ENCODE measurements at regions not wholly inside any gene's neighbourhood (a gene's known extent, or its start where the extent isn't known, plus 50 kb on each side); places are given as distances from the start of the nearest gene placed in this dataset.

DNA sequence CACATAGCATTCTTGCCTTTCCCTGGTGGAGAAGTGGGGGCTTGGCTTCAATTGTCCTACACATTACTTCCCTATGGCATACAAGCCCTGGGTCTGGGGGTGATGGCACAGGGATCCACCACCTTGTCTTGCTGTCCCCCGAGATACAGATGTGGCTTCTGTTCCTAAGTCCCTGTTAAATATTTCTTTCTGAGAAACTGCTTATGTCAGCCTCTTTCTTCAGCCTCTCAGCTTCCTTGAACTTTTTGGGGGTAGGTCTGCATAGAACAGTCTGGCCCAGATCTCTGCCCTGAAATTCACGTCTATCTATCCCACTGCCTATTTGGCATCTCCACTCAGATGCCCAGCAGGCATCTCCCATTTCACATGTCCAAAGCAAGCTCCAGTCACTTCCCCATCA lies 177.4 kb downstream of the SCP2D1 start:
- peaks cover 3% of the 10 kb centered on the region for H3K4me1 ChIP-seq (ENCODE audit: control insufficient read depth, low read depth, low read length)
- no peak for DNase-seq
- no peak overlapping the region for H4K8ac ChIP-seq (ENCODE audit: low read depth, low read length)
- H3K23ac ChIP-seq (ENCODE audit: low read length), result no peak overlapping the region
- H3K18ac ChIP-seq (ENCODE audit: low read length), result no peak overlapping the region
- no peak overlapping the region for H2AK5ac ChIP-seq (ENCODE audit: low read length)
- H4K5ac ChIP-seq (ENCODE audit: low read length), result no peak overlapping the region
- no peaks in the 10 kb centered on the region for H3K79me2 ChIP-seq (ENCODE audit: control insufficient read depth, insufficient read depth, low read length)
- WGBS (ENCODE audit: extremely low coverage, insufficient coverage, low lambda C conversion rate), result no CpG with 5 or more reads among the region's 2 CpGs
- no peak overlapping the region for H2BK15ac ChIP-seq (replicated peaks; ENCODE audit: low read depth)
- no peaks in the 10 kb centered on the region for H3K79me1 ChIP-seq (ENCODE audit: low read length)
- H3K9ac ChIP-seq (ENCODE audit: low read length), result no peak overlapping the region
- H3K27me3 ChIP-seq (ENCODE audit: insufficient read depth, low read length, poor library complexity), result no peaks in the 10 kb centered on the region
- no peak overlapping the region for H3K4me3 ChIP-seq (ENCODE audit: low read length)
- no peaks in the 10 kb centered on the region for H3K36me3 ChIP-seq (ENCODE audit: control insufficient read depth, insufficient read depth, low read length)
- H3K56ac ChIP-seq (ENCODE audit: low read length), result no peak overlapping the region
- no peak overlapping the region for H2BK5ac ChIP-seq (ENCODE audit: low read length)
- H2BK120ac ChIP-seq (ENCODE audit: low read depth, low read length), result no peak overlapping the region
- H3K4ac ChIP-seq (ENCODE audit: low read depth, low read length), result no peak overlapping the region
- H3K27ac ChIP-seq (ENCODE audit: low read depth, low read length), result no peak overlapping the region
- no peak overlapping the region for H3K4me2 ChIP-seq (ENCODE audit: low read length)

GRCh38 chr20:18992418-18992817 lies 178.8 kb downstream of the SCP2D1 start:
- Histone ChIP-seq H3K23ac (ENCODE audit: low read length) (no peak overlapping the region), H3K4me2 (ENCODE audit: low read length) (no peak overlapping the region), H3K36me3 (ENCODE audit: control insufficient read depth, insufficient read depth, low read length) (no peaks in the 10 kb centered on the region), H3K27ac (ENCODE audit: low read depth, low read length) (no peak overlapping the region), H4K5ac (ENCODE audit: low read length) (no peak overlapping the region), H3K56ac (ENCODE audit: low read length) (no peak overlapping the region), H2AK5ac (ENCODE audit: low read length) (no peak overlapping the region), H3K27me3 (ENCODE audit: insufficient read depth, low read length, poor library complexity) (no peaks in the 10 kb centered on the region), H3K79me2 (ENCODE audit: control insufficient read depth, insufficient read depth, low read length) (no peaks in the 10 kb centered on the region), H2BK15ac (replicated peaks; ENCODE audit: low read depth) (no peak overlapping the region), H3K4me3 (ENCODE audit: low read length) (no peak overlapping the region), H2BK120ac (ENCODE audit: low read depth, low read length) (no peak overlapping the region), H3K79me1 (ENCODE audit: low read length) (no peaks in the 10 kb centered on the region), H2BK5ac (ENCODE audit: low read length) (no peak overlapping the region), H4K8ac (ENCODE audit: low read depth, low read length) (no peak overlapping the region), H3K9ac (ENCODE audit: low read length) (no peak overlapping the region), H3K18ac (ENCODE audit: low read length) (no peak overlapping the region), H3K4me1 (ENCODE audit: control insufficient read depth, low read depth, low read length) (peaks cover 3% of the 10 kb centered on the region), H3K4ac (ENCODE audit: low read depth, low read length) (no peak overlapping the region)
- WGBS (ENCODE audit: extremely low coverage, insufficient coverage, low lambda C conversion rate), result no CpG with 5 or more reads among the region's 1 CpG
- no peak for DNase-seq

DNA sequence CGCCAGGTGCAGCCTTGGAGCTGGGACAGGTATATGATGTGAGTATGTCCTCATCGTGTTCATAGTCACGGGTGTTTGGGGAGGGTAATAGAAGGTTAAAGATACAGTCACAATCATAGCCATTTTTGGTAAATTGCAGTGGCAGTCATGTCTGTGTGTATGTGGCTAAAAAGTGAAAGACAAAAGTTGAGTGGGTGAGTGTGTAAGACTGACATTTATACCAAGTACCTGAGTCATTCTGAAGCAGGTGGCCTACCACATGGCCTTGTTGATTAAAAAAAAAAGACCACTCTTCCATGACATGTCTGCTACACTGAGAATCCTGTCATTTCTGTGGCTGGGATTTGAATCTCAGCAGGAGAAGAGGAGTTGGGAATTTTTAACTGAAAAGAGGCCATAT lies 181.9 kb downstream of the SCP2D1 start:
- WGBS (ENCODE audit: extremely low coverage, insufficient coverage, low lambda C conversion rate), result no CpG with 5 or more reads among the region's 3 CpGs
- DNase-seq, result no peak
- H3K4me3 ChIP-seq (ENCODE audit: low read length), result no peak overlapping the region
- H3K4me1 ChIP-seq (ENCODE audit: control insufficient read depth, low read depth, low read length), result no peaks in the 10 kb centered on the region
- no peaks in the 10 kb centered on the region for H3K79me1 ChIP-seq (ENCODE audit: low read length)
- no peak overlapping the region for H2BK5ac ChIP-seq (ENCODE audit: low read length)
- H4K5ac ChIP-seq (ENCODE audit: low read length), result no peak overlapping the region
- no peak overlapping the region for H3K56ac ChIP-seq (ENCODE audit: low read length)
- no peak overlapping the region for H3K23ac ChIP-seq (ENCODE audit: low read length)
- H4K8ac ChIP-seq (ENCODE audit: low read depth, low read length), result no peak overlapping the region
- no peak overlapping the region for H3K27ac ChIP-seq (ENCODE audit: low read depth, low read length)
- no peak overlapping the region for H3K4me2 ChIP-seq (ENCODE audit: low read length)
- no peak overlapping the region for H3K4ac ChIP-seq (ENCODE audit: low read depth, low read length)
- no peak overlapping the region for H2BK120ac ChIP-seq (ENCODE audit: low read depth, low read length)
- H3K18ac ChIP-seq (ENCODE audit: low read length), result no peak overlapping the region
- no peaks in the 10 kb centered on the region for H3K36me3 ChIP-seq (ENCODE audit: control insufficient read depth, insufficient read depth, low read length)
- H3K9ac ChIP-seq (ENCODE audit: low read length), result no peak overlapping the region
- no peak overlapping the region for H2BK15ac ChIP-seq (replicated peaks; ENCODE audit: low read depth)
- H3K27me3 ChIP-seq (ENCODE audit: insufficient read depth, low read length, poor library complexity), result no peaks in the 10 kb centered on the region
- H2AK5ac ChIP-seq (ENCODE audit: low read length), result no peak overlapping the region
- no peaks in the 10 kb centered on the region for H3K79me2 ChIP-seq (ENCODE audit: control insufficient read depth, insufficient read depth, low read length)

DNA sequence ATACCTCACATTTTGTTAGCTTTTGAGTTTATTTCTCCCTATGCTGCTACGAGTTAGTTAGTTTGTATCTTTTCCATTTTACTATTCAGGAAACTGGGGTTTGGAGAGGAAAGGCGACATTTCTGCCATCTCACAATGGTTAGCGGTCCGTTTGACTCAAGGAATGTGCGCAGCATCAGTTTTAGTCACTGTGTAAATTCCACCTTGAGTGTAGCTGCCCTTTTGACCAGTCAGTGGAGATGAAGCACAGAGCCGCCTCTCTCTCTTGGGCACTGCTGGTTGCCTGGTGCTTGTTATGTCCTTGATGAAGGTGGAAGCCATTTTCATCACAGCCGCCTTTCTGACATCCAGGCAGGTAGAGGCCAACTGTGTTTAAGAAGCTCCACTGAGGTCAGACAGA lies 185.5 kb downstream of the SCP2D1 start:
- Histone ChIP-seq H3K27ac (ENCODE audit: low read depth, low read length) (no peak overlapping the region), H2BK120ac (ENCODE audit: low read depth, low read length) (no peak overlapping the region), H3K4me2 (ENCODE audit: low read length) (no peak overlapping the region), H3K56ac (ENCODE audit: low read length) (no peak overlapping the region), H3K18ac (ENCODE audit: low read length) (no peak overlapping the region), H3K79me2 (ENCODE audit: control insufficient read depth, insufficient read depth, low read length) (no peaks in the 10 kb centered on the region), H3K4me3 (ENCODE audit: low read length) (no peak overlapping the region), H4K8ac (ENCODE audit: low read depth, low read length) (no peak overlapping the region), H3K79me1 (ENCODE audit: low read length) (no peaks in the 10 kb centered on the region), H4K5ac (ENCODE audit: low read length) (no peak overlapping the region), H2BK15ac (replicated peaks; ENCODE audit: low read depth) (no peak overlapping the region), H2AK5ac (ENCODE audit: low read length) (no peak overlapping the region), H3K4me1 (ENCODE audit: control insufficient read depth, low read depth, low read length) (no peaks in the 10 kb centered on the region), H2BK5ac (ENCODE audit: low read length) (no peak overlapping the region), H3K23ac (ENCODE audit: low read length) (no peak overlapping the region), H3K36me3 (ENCODE audit: control insufficient read depth, insufficient read depth, low read length) (no peaks in the 10 kb centered on the region), H3K27me3 (ENCODE audit: insufficient read depth, low read length, poor library complexity) (no peaks in the 10 kb centered on the region), H3K9ac (ENCODE audit: low read length) (no peak overlapping the region), H3K4ac (ENCODE audit: low read depth, low read length) (no peak overlapping the region)
- WGBS (ENCODE audit: extremely low coverage, insufficient coverage, low lambda C conversion rate), result no CpG with 5 or more reads among the region's 7 CpGs
- DNase-seq, result no peak

DNA sequence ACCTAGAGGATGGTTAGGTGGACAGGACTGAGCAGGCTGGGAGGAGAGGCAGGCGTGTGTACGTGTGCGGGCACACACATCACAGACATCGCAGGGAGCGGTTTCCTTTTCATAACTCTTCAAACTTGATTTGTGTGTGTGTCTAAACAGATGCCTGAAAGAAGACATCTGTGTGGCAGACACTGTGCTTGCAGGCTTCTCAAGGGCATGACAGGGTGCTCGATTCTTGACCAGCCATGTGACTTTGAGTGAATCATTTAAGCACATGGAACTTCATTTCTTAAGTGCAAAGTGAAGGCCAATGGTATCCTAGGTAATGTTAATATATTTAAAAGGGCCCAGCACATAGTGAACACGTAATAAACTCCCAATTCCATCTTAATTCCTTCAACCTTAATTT lies 186.5 kb downstream of the SCP2D1 start:
- whole genome bisulfite sequencing (ENCODE audit: extremely low coverage, insufficient coverage, low lambda C conversion rate), result no CpG with 5 or more reads among the region's 7 CpGs
- no peak for DNase-seq
- no peak overlapping the region for H4K5ac ChIP-seq (ENCODE audit: low read length)
- no peak overlapping the region for H2AK5ac ChIP-seq (ENCODE audit: low read length)
- no peak overlapping the region for H3K27ac ChIP-seq (ENCODE audit: low read depth, low read length)
- no peaks in the 10 kb centered on the region for H3K79me2 ChIP-seq (ENCODE audit: control insufficient read depth, insufficient read depth, low read length)
- no peaks in the 10 kb centered on the region for H3K79me1 ChIP-seq (ENCODE audit: low read length)
- no peak overlapping the region for H3K4me2 ChIP-seq (ENCODE audit: low read length)
- no peaks in the 10 kb centered on the region for H3K36me3 ChIP-seq (ENCODE audit: control insufficient read depth, insufficient read depth, low read length)
- H3K23ac ChIP-seq (ENCODE audit: low read length), result no peak overlapping the region
- H2BK5ac ChIP-seq (ENCODE audit: low read length), result no peak overlapping the region
- H3K4me1 ChIP-seq (ENCODE audit: control insufficient read depth, low read depth, low read length), result no peaks in the 10 kb centered on the region
- no peak overlapping the region for H2BK15ac ChIP-seq (replicated peaks; ENCODE audit: low read depth)
- no peak overlapping the region for H3K4me3 ChIP-seq (ENCODE audit: low read length)
- no peak overlapping the region for H3K18ac ChIP-seq (ENCODE audit: low read length)
- no peak overlapping the region for H3K9ac ChIP-seq (ENCODE audit: low read length)
- H2BK120ac ChIP-seq (ENCODE audit: low read depth, low read length), result no peak overlapping the region
- no peak overlapping the region for H4K8ac ChIP-seq (ENCODE audit: low read depth, low read length)
- no peak overlapping the region for H3K4ac ChIP-seq (ENCODE audit: low read depth, low read length)
- no peak overlapping the region for H3K56ac ChIP-seq (ENCODE audit: low read length)
- H3K27me3 ChIP-seq (ENCODE audit: insufficient read depth, low read length, poor library complexity), result no peaks in the 10 kb centered on the region

- H3K27ac ChIP-seq (ENCODE audit: low read depth, low read length), result no peak overlapping the region
- H3K18ac ChIP-seq (ENCODE audit: low read length), result no peak overlapping the region
- H2BK120ac ChIP-seq (ENCODE audit: low read depth, low read length), result no peak overlapping the region
- no peaks in the 10 kb centered on the region for H3K27me3 ChIP-seq (ENCODE audit: insufficient read depth, low read length, poor library complexity)
- no peak overlapping the region for H3K4ac ChIP-seq (ENCODE audit: low read depth, low read length)
- no peak overlapping the region for H2BK5ac ChIP-seq (ENCODE audit: low read length)
- no peak overlapping the region for H3K4me2 ChIP-seq (ENCODE audit: low read length)
- H4K5ac ChIP-seq (ENCODE audit: low read length), result no peak overlapping the region
- no peak overlapping the region for H2AK5ac ChIP-seq (ENCODE audit: low read length)
- no peak overlapping the region for H3K56ac ChIP-seq (ENCODE audit: low read length)
- H4K8ac ChIP-seq (ENCODE audit: low read depth, low read length), result no peak overlapping the region
- H3K4me1 ChIP-seq (ENCODE audit: control insufficient read depth, low read depth, low read length), result no peaks in the 10 kb centered on the region
- H3K79me1 ChIP-seq (ENCODE audit: low read length), result no peaks in the 10 kb centered on the region
- no CpG with 5 or more reads among the region's 1 CpG for WGBS (ENCODE audit: extremely low coverage, insufficient coverage, low lambda C conversion rate)
- no peaks in the 10 kb centered on the region for H3K36me3 ChIP-seq (ENCODE audit: control insufficient read depth, insufficient read depth, low read length)
- H2BK15ac ChIP-seq (replicated peaks; ENCODE audit: low read depth), result no peak overlapping the region
- no peak overlapping the region for H3K23ac ChIP-seq (ENCODE audit: low read length)
- H3K4me3 ChIP-seq (ENCODE audit: low read length), result no peak overlapping the region
- H3K79me2 ChIP-seq (ENCODE audit: control insufficient read depth, insufficient read depth, low read length), result no peaks in the 10 kb centered on the region
- no peak overlapping the region for H3K9ac ChIP-seq (ENCODE audit: low read length)
- DNase-seq, result no peak
Measured at GRCh38 chr20:19001177-19001576, 187.6 kb downstream of the SCP2D1 start.

Measured in mesendoderm (in vitro differentiated cells).